GM18507 (cell line): ENCODE measurements at regions not wholly inside any gene's neighbourhood (a gene's known extent, or its start where the extent isn't known, plus 50 kb on each side); places are given as distances from the start of the nearest gene placed in this dataset.
"Not testable (repeated sequence)": the region's sequence is repeated elsewhere in the genome, so short reads cannot be mapped to it uniquely, and the experiment has no call there.

ENCODE experiments used
- DNase-seq: peaks from one replicate; pipeline ENCODE4 v3.0.0; 2011; ENCODE audit warnings: low read depth; ENCODE audit not compliant: insufficient read length; ENCODE audit errors: extremely low spot score
- FAIRE-seq: peaks from 2 replicates; lab custom pipeline; 2011; peaks lifted over from hg19 to GRCh38; lab: Jason Lieb, UNC

GRCh38 chr7:110209884-110210283, 881.0 kb upstream of the LRRN3 start:
- DNase-seq: no peak
- no peak for FAIRE-seq

- DNase-seq (no peak), FAIRE-seq (no peak)
These were observed 879.9 kb upstream of the LRRN3 start for GRCh38 chr7:110210941-110211608.

- DNase-seq (no peak), FAIRE-seq (no peak)
These were observed 866.3 kb upstream of the LRRN3 start for GRCh38 chr7:110224643-110225042.

- DNase-seq: no peak
- FAIRE-seq: no peak
These were observed 844.8 kb upstream of the LRRN3 start for GRCh38 chr7:110246118-110246517.

GRCh38 chr7:110253093-110253492, 837.8 kb upstream of the LRRN3 start:
- FAIRE-seq: no peak
- no peak for DNase-seq

- no peak for DNase-seq
- no peak for FAIRE-seq
These were observed 833.3 kb upstream of the LRRN3 start for GRCh38 chr7:110257673-110258072.

GRCh38 chr7:110262251-110262650, 828.7 kb upstream of the LRRN3 start:
- no peak for DNase-seq
- FAIRE-seq: no peak

- no peak for DNase-seq
- FAIRE-seq: no peak
These were observed 826.6 kb upstream of the LRRN3 start for GRCh38 chr7:110264288-110264687.

- no peak for FAIRE-seq
- DNase-seq: no peak
These were observed 809.6 kb upstream of the LRRN3 start for GRCh38 chr7:110281362-110281761.

GRCh38 chr7:110283056-110283455, 807.9 kb upstream of the LRRN3 start:
- no peak for DNase-seq
- FAIRE-seq: no peak

- DNase-seq (no peak), FAIRE-seq (no peak)
These were observed 799.5 kb upstream of the LRRN3 start for GRCh38 chr7:110291430-110291829.

GRCh38 chr7:110296321-110296720, 794.6 kb upstream of the LRRN3 start:
- no peak for DNase-seq
- no peak for FAIRE-seq

GRCh38 chr7:110307776-110308175, 783.2 kb upstream of the LRRN3 start:
- no peak for FAIRE-seq
- DNase-seq: no peak

- DNase-seq: no peak
- no peak for FAIRE-seq
These were observed 782.1 kb upstream of the LRRN3 start for GRCh38 chr7:110308791-110309190.

GRCh38 chr7:110309941-110310340, 781.0 kb upstream of the LRRN3 start:
- FAIRE-seq (no peak), DNase-seq (no peak)

- no peak for DNase-seq
- FAIRE-seq: no peak
These were observed 779.4 kb upstream of the LRRN3 start for GRCh38 chr7:110311556-110311955.

GRCh38 chr7:110317541-110318265, 773.2 kb upstream of the LRRN3 start:
- no peak for FAIRE-seq

GRCh38 chr7:110320285-110320684, 770.6 kb upstream of the LRRN3 start:
- not testable (repeated sequence) for FAIRE-seq

More at GRCh38 chr7:110317541-110318265, 773.2 kb upstream of the LRRN3 start:
- DNase-seq: no peak

GRCh38 chr7:110322796-110323195, 768.1 kb upstream of the LRRN3 start:
- FAIRE-seq (no peak), DNase-seq (no peak)

More at GRCh38 chr7:110320285-110320684, 770.6 kb upstream of the LRRN3 start:
- DNase-seq: not testable (repeated sequence)

- DNase-seq (no peak), FAIRE-seq (no peak)
These were observed 764.0 kb upstream of the LRRN3 start for GRCh38 chr7:110326966-110327365.

GRCh38 chr7:110336423-110336822, 754.5 kb upstream of the LRRN3 start:
- DNase-seq (no peak), FAIRE-seq (no peak)
